ENCODE measurements at regions not wholly inside any gene's neighbourhood (a gene's known extent, or its start where the extent isn't known, plus 50 kb on each side); places are given as distances from the start of the nearest gene placed in this dataset.

- TF ChIP-seq CTCF (IDR thresholded peaks at IDR 0.05) (no peak), POLR2A (IDR thresholded peaks at IDR 0.05) (no peak)
Measured at GRCh38 chr21:35705237-35705887, 355.0 kb downstream of the SETD4 start.

All from heart left ventricle (tissue), 13 donors.